ENCODE measurements at regions not wholly inside any gene's neighbourhood (a gene's known extent, or its start where the extent isn't known, plus 50 kb on each side); places are given as distances from the start of the nearest gene placed in this dataset.

GRCh38 chr2:139383532-139383931, 603.3 kb upstream of the NXPH2 start:
- TF ChIP-seq CTCF (IDR thresholded peaks at IDR 0.05) (no peak), EP300 (IDR thresholded peaks at IDR 0.05) (no peak)

All from esophagus muscularis mucosa (tissue), 3 donors.